Right lobe of liver (tissue), 6 donors: ENCODE measurements at regions not wholly inside any gene's neighbourhood (a gene's known extent, or its start where the extent isn't known, plus 50 kb on each side); places are given as distances from the start of the nearest gene placed in this dataset.

ENCODE experiments used
- ATAC-seq, 4 donors: fragments of 200-7000 bp; cut with Tn5 transposase; one replicate each; pipeline ENCODE4 v1.9.1; 2020; ENCODE audit warnings: mild to moderate bottlenecking in 4 of 4, moderate library complexity in 4 of 4
- DNase-seq, 3 donors: peaks; one replicate each; pipeline ENCODE4 v3.0.0-alpha.2; 2020
- H3K27ac ChIP-seq, 3 donors: fragments of 200-600 bp; one replicate each; pipeline ENCODE4 v1.8.0; 2022
- H3K27me3 ChIP-seq, 2 donors: fragments of 200-600 bp; one replicate each; pipeline ENCODE4 v1.8.0; 2022
- H3K36me3 ChIP-seq, 4 donors: fragments of 200-600 bp; sonication (generic) in 1 of 4; one replicate each; pipeline versions ENCODE4 v1.5.1 to v1.8.0; 2017 to 2022; ENCODE audit warnings: control low read depth in 1 of 4
- H3K4me1 ChIP-seq, 4 donors: fragments of 200-600 bp; sonication (generic) in 1 of 4; one replicate each; pipeline versions ENCODE4 v1.5.1 to v1.8.0; 2017 to 2022; ENCODE audit warnings: control low read depth in 1 of 4
- H3K4me3 ChIP-seq, 3 donors: fragments of 200-600 bp; one replicate each; pipeline ENCODE4 v1.8.0; 2022
- H3K9me3 ChIP-seq, 4 donors: fragments of 200-600 bp; sonication (generic) in 1 of 4; one replicate each; pipeline versions ENCODE4 v1.5.1 to v1.8.0; 2017 to 2022; ENCODE audit warnings: control low read depth in 1 of 4
- POLR2A ChIP-seq: fragments of 450-650 bp; IDR thresholded peaks from one replicate; pipeline ENCODE4 v1.6.1; 2017; ENCODE audit warnings: antibody characterized with exemption, mild to moderate bottlenecking
- WGBS: methylation state at CpG from one replicate; pipeline ENCODE4 v1.1.6; 2018; ENCODE audit warnings: low coverage, low lambda C conversion rate; ENCODE audit not compliant: insufficient coverage; ENCODE audit errors: missing lambda C conversion rate; 5-methylcytosine and 5-hydroxymethylcytosine counted together
- intact Hi-C, 2 donors: fragments of 100-400 bp; cut with DNase I; formaldehyde crosslinking; loops; one replicate each; pipeline versions ENCODE4 v1.11.2 to v1.14.1; 2022
- TF ChIP-seq, protein P1 (sequence below), 4 donors: fragments of 200-600 bp in 3 of 4; fragments of 450-650 bp in 1 of 4; IDR thresholded peaks; one replicate each; pipeline versions ENCODE4 v1.5.1 to v1.8.0; 2016 to 2022; ENCODE audit warnings: antibody characterized with exemption in 4 of 4, mild to moderate bottlenecking in 2 of 4
- donor health status: DM: no; HTN: yes; CAD: no.
- donor health status: DM: no; HTN: no; CAD: no.
- donor health status: DM: no; HTN: no; CAD: no.
- donor health status: DM: no; HTN: yes; CAD: no.
- donor health status: DM: no; HTN: yes; CAD: no.

DNA sequence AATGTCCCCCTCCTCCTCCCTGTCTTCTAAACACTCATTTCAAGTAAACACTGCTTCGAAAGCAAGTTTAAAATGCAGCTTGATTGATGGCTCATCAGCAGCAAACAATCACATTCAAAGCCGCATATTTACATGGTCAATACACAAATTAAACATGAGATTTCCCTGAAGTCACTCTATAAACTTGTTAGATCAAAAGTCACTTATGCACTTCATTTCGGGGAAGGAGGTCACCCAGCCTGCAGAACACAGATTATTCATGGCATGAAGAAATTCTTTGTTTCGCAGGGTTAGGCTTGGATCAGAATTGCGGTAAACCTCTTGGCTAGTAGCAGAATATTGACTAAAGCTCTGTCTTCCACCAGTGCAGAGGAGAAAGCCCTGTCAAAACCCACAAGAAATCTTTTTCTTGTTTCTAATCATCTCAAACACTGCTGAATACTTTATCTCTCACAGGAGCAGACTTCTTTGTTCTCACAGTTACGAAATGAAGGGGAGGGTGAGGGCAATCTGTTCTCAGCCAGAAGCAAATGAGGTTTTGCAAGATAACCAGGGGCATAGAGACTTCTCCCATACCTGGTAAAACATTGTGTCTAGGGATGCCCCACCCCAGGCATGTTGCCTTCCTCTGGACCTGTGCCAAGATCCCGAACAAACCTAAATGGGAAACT, 133.3 kb upstream of the CHL1 start:
- H3K27me3 ChIP-seq: peaks cover 0 to 5% of the 10 kb centered on the region in 2 donors
- H3K9me3 ChIP-seq: no peaks in the 10 kb centered on the region
- 23% methylated on average over 7 of the region's 7 CpGs for WGBS
- TF ChIP-seq POLR2A: no peak
- H3K4me1 ChIP-seq: no peaks in the 10 kb centered on the region
- peak; percentile 44 to 88 (median 79) for ATAC-seq
- intact Hi-C loops: no loop called here
- H3K27ac ChIP-seq: no peak overlapping the region
- H3K4me3 ChIP-seq: no peak overlapping the region
- no peak for DNase-seq
- no peaks in the 10 kb centered on the region for H3K36me3 ChIP-seq

GRCh38 chr3:69690-70089, 126.9 kb upstream of the CHL1 start:
- TF ChIP-seq, protein P1, sequence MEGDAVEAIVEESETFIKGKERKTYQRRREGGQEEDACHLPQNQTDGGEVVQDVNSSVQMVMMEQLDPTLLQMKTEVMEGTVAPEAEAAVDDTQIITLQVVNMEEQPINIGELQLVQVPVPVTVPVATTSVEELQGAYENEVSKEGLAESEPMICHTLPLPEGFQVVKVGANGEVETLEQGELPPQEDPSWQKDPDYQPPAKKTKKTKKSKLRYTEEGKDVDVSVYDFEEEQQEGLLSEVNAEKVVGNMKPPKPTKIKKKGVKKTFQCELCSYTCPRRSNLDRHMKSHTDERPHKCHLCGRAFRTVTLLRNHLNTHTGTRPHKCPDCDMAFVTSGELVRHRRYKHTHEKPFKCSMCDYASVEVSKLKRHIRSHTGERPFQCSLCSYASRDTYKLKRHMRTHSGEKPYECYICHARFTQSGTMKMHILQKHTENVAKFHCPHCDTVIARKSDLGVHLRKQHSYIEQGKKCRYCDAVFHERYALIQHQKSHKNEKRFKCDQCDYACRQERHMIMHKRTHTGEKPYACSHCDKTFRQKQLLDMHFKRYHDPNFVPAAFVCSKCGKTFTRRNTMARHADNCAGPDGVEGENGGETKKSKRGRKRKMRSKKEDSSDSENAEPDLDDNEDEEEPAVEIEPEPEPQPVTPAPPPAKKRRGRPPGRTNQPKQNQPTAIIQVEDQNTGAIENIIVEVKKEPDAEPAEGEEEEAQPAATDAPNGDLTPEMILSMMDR (IDR thresholded peaks at IDR 0.05): no peak
- TF ChIP-seq POLR2A: no peak
- Histone ChIP-seq H3K4me3 (no peak overlapping the region), H3K4me1 (peaks cover 0 to 9% (median 0%) of the 10 kb centered on the region in 4 donors), H3K27me3 (no peaks in the 10 kb centered on the region), H3K9me3 (no peaks in the 10 kb centered on the region), H3K27ac (no peak overlapping the region), H3K36me3 (no peaks in the 10 kb centered on the region)
- intact Hi-C loops: no loop called here
- ATAC-seq (peak in 3 of 4 donors; percentile 63 to 85 (median 64)), DNase-seq (no peak)
- 18% methylated on average over 1 of the region's 1 CpG for WGBS

DNA sequence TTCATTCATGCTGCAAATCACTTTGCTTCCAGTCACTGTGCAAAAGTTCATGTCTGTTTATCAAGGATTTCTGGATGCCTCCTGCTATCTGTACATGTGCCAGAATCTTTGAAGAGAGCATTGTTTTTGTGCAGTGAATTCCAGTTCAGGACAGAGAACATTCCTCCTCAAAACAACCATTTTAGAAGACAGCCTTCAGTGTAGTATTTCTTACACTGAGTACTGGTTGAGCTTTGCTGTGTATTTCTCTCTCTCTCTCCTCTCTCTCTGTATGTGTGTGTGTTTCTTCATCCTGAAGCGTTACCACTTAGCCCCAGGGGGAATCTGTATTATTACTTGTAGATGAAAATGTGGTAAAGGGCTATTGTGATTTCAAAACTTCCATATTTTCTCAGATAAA, 123.8 kb upstream of the CHL1 start:
- no peaks in the 10 kb centered on the region for H3K36me3 ChIP-seq
- no peaks in the 10 kb centered on the region for H3K9me3 ChIP-seq
- 62% methylated on average over 1 of the region's 1 CpG for WGBS
- no peaks in the 10 kb centered on the region for H3K27me3 ChIP-seq
- TF ChIP-seq, protein P1 (IDR thresholded peaks at IDR 0.05): no peak
- no peak for TF ChIP-seq POLR2A
- peaks cover 0 to 9% (median 0%) of the 10 kb centered on the region in 4 donors for H3K4me1 ChIP-seq
- DNase-seq: no peak
- H3K27ac ChIP-seq: no peak overlapping the region
- H3K4me3 ChIP-seq: no peak overlapping the region
- peak in 2 of 4 donors; percentile 21 to 45 for ATAC-seq
- intact Hi-C loops: no loop called here

- Histone ChIP-seq H3K27ac (no peak overlapping the region), H3K27me3 (no peaks in the 10 kb centered on the region), H3K9me3 (no peaks in the 10 kb centered on the region), H3K4me3 (no peak overlapping the region), H3K36me3 (no peaks in the 10 kb centered on the region), H3K4me1 (peaks cover 0 to 9% (median 0%) of the 10 kb centered on the region in 4 donors)
- DNase-seq: no peak
- TF ChIP-seq, protein P1 (IDR thresholded peaks at IDR 0.05): no peak
- TF ChIP-seq POLR2A: no peak
- intact Hi-C loops: no loop called here
- no peak for ATAC-seq
- WGBS: 21% methylated on average over 2 of the region's 2 CpGs
Measured at GRCh38 chr3:73271-73670, 123.3 kb upstream of the CHL1 start.

- Histone ChIP-seq H3K4me3 (no peak overlapping the region), H3K36me3 (no peaks in the 10 kb centered on the region), H3K9me3 (no peaks in the 10 kb centered on the region), H3K27me3 (no peaks in the 10 kb centered on the region), H3K4me1 (peaks cover 0 to 6% (median 0%) of the 10 kb centered on the region in 4 donors), H3K27ac (no peak overlapping the region)
- no peak for ATAC-seq
- intact Hi-C loops: no loop called here
- TF ChIP-seq, protein P1 (IDR thresholded peaks at IDR 0.05): no peak
- TF ChIP-seq POLR2A: no peak
- 40% methylated on average over 1 of the region's 3 CpGs for WGBS
- no peak for DNase-seq
Measured at GRCh38 chr3:74676-75243, 121.8 kb upstream of the CHL1 start.
